SU-DHL-6 (cell line): ENCODE measurements at regions not wholly inside any gene's neighbourhood (a gene's known extent, or its start where the extent isn't known, plus 50 kb on each side); places are given as distances from the start of the nearest gene placed in this dataset.

Experiments used
- EZH2phosphoT487 ChIP-seq: fragments of 200-600 bp; sonication (generic), shearing (Covaris generic); conservative IDR thresholded peaks from 2 replicates; pipeline ENCODE4 v1.6.1; 2018; ENCODE audit warnings: mild to moderate bottlenecking, antibody characterized with exemption, low read length, moderate library complexity, mixed read lengths
- TF ChIP-seq, protein P1 (sequence below): fragments of 200-600 bp; sonication (generic); IDR thresholded peaks from one replicate; pipeline ENCODE4 v1.5.1; 2017; ENCODE audit warnings: antibody characterized with exemption, mild to moderate bottlenecking, low read length, moderate library complexity; ENCODE audit not compliant: insufficient read depth, poor library complexity, severe bottlenecking

GRCh38 chr6:87846434-87846833, 144.4 kb upstream of the AKIRIN2 start:
- TF ChIP-seq, protein P1, sequence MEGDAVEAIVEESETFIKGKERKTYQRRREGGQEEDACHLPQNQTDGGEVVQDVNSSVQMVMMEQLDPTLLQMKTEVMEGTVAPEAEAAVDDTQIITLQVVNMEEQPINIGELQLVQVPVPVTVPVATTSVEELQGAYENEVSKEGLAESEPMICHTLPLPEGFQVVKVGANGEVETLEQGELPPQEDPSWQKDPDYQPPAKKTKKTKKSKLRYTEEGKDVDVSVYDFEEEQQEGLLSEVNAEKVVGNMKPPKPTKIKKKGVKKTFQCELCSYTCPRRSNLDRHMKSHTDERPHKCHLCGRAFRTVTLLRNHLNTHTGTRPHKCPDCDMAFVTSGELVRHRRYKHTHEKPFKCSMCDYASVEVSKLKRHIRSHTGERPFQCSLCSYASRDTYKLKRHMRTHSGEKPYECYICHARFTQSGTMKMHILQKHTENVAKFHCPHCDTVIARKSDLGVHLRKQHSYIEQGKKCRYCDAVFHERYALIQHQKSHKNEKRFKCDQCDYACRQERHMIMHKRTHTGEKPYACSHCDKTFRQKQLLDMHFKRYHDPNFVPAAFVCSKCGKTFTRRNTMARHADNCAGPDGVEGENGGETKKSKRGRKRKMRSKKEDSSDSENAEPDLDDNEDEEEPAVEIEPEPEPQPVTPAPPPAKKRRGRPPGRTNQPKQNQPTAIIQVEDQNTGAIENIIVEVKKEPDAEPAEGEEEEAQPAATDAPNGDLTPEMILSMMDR = no peak
- TF ChIP-seq EZH2phosphoT487 = no peak
